ENCODE measurements at regions not wholly inside any gene's neighbourhood (a gene's known extent, or its start where the extent isn't known, plus 50 kb on each side); places are given as distances from the start of the nearest gene placed in this dataset.
A peak's percentile ranks its signal among the peaks of the same experiment; 100 is the strongest.

- Mint-ChIP-seq H3K9me3 (no peaks in the 10 kb centered on the region), H3K4me3 (no peak overlapping the region), H3K36me3 (no peaks in the 10 kb centered on the region), H3K27me3 (no peaks in the 10 kb centered on the region), H3K27ac (no peak overlapping the region), H3K4me1 (peaks cover 0 to 18% (median under 1%) of the 10 kb centered on the region in 4 donors)
- no peak for ATAC-seq
- POLR2A ChIA-PET = no interaction called here
- DNase-seq = peak in 1 of 10 donors; percentile 9
Measured at GRCh38 chr10:124287791-124288190, 130.9 kb downstream of the OAT start.

GRCh38 chr10:124287071-124287685, 131.5 kb downstream of the OAT start:
- H3K4me3 Mint-ChIP-seq = no peak overlapping the region
- no peak for DNase-seq
- peak overlapping the region in 1 of 10 donors; percentile 58 for H3K27ac Mint-ChIP-seq
- ATAC-seq = no peak
- H3K4me1 Mint-ChIP-seq = peaks cover 0 to 18% (median under 1%) of the 10 kb centered on the region in 4 donors
- no peaks in the 10 kb centered on the region for H3K36me3 Mint-ChIP-seq
- no peaks in the 10 kb centered on the region for H3K27me3 Mint-ChIP-seq
- POLR2A ChIA-PET = no interaction called here
- no peaks in the 10 kb centered on the region for H3K9me3 Mint-ChIP-seq

- Mint-ChIP-seq H3K36me3 (no peaks in the 10 kb centered on the region), H3K9me3 (no peaks in the 10 kb centered on the region), H3K27ac (peak overlapping the region in 1 of 10 donors; percentile 58), H3K27me3 (no peaks in the 10 kb centered on the region), H3K4me1 (peaks cover 0 to 18% (median under 1%) of the 10 kb centered on the region in 4 donors), H3K4me3 (no peak overlapping the region)
- POLR2A ChIA-PET = no interaction called here
- no peak for ATAC-seq
- peak in 1 of 10 donors; percentile 6 for DNase-seq
Measured at GRCh38 chr10:124286621-124287020, 132.1 kb downstream of the OAT start.

- Mint-ChIP-seq H3K36me3 (no peaks in the 10 kb centered on the region), H3K27ac (no peak overlapping the region), H3K9me3 (no peaks in the 10 kb centered on the region), H3K27me3 (no peaks in the 10 kb centered on the region), H3K4me1 (peaks cover 0 to 14% (median under 1%) of the 10 kb centered on the region in 4 donors), H3K4me3 (peak overlapping the region in 4 of 10 donors; percentile 3 to 48 (median 26))
- POLR2A ChIA-PET = interaction anchor here (0.6 kb wide), 1 partner anchor 265 kb away, joined by 3 read pairs; no protein-coding TSS in a partner anchor
- ATAC-seq (no peak), DNase-seq (peak in 1 of 10 donors; percentile 21)
Measured at GRCh38 chr10:124285587-124286527, 132.9 kb downstream of the OAT start.

- DNase-seq (peak in 1 of 10 donors; percentile 19), ATAC-seq (no peak)
- Mint-ChIP-seq H3K27me3 (peaks cover 0 to 3% (median 0%) of the 10 kb centered on the region in 5 donors), H3K4me1 (peaks cover 0 to 12% (median under 1%) of the 10 kb centered on the region in 4 donors), H3K4me3 (no peak overlapping the region), H3K36me3 (no peaks in the 10 kb centered on the region), H3K27ac (no peak overlapping the region), H3K9me3 (peaks cover 0 to 2% (median 0%) of the 10 kb centered on the region in 9 donors)
- POLR2A ChIA-PET = no interaction called here
Measured at GRCh38 chr10:124283949-124284250, 134.8 kb downstream of the OAT start.

GRCh38 chr10:124283215-124283948, 135.3 kb downstream of the OAT start:
- POLR2A ChIA-PET = no interaction called here
- H3K27ac Mint-ChIP-seq = no peak overlapping the region
- peaks cover 0 to 12% (median under 1%) of the 10 kb centered on the region in 4 donors for H3K4me1 Mint-ChIP-seq
- H3K27me3 Mint-ChIP-seq = peaks cover 0 to 3% (median 0%) of the 10 kb centered on the region in 5 donors
- ATAC-seq (no peak), DNase-seq (peak in 1 of 10 donors; percentile 10)
- peaks cover 0 to 2% (median 0%) of the 10 kb centered on the region in 9 donors for H3K9me3 Mint-ChIP-seq
- no peaks in the 10 kb centered on the region for H3K36me3 Mint-ChIP-seq
- no peak overlapping the region for H3K4me3 Mint-ChIP-seq

GRCh38 chr10:124282326-124282725, 136.4 kb downstream of the OAT start:
- peak in 1 of 10 donors; percentile 36 for DNase-seq
- POLR2A ChIA-PET = no interaction called here
- H3K4me3 Mint-ChIP-seq = no peak overlapping the region
- ATAC-seq = no peak
- peaks cover 0 to 4% (median 0%) of the 10 kb centered on the region in 5 donors for H3K27me3 Mint-ChIP-seq
- peaks cover 0 to 12% (median under 1%) of the 10 kb centered on the region in 4 donors for H3K4me1 Mint-ChIP-seq
- no peak overlapping the region for H3K27ac Mint-ChIP-seq
- peaks cover 0 to 2% (median 0%) of the 10 kb centered on the region in 9 donors for H3K9me3 Mint-ChIP-seq
- H3K36me3 Mint-ChIP-seq = no peaks in the 10 kb centered on the region

GRCh38 chr10:124281666-124282065, 137.1 kb downstream of the OAT start:
- peak in 1 of 10 donors; percentile 51 for DNase-seq
- ATAC-seq = no peak
- POLR2A ChIA-PET = no interaction called here
- H3K36me3 Mint-ChIP-seq = no peaks in the 10 kb centered on the region
- peaks cover 0 to 4% (median 0%) of the 10 kb centered on the region in 5 donors for H3K27me3 Mint-ChIP-seq
- no peak overlapping the region for H3K4me3 Mint-ChIP-seq
- H3K4me1 Mint-ChIP-seq = peaks cover 0 to 12% (median under 1%) of the 10 kb centered on the region in 4 donors
- peaks cover 0 to 2% (median 0%) of the 10 kb centered on the region in 9 donors for H3K9me3 Mint-ChIP-seq
- no peak overlapping the region for H3K27ac Mint-ChIP-seq

GRCh38 chr10:124280916-124281315, 137.8 kb downstream of the OAT start:
- Mint-ChIP-seq H3K4me3 (no peak overlapping the region), H3K27ac (no peak overlapping the region)

GRCh38 chr10:124279882-124280281, 138.8 kb downstream of the OAT start:
- Mint-ChIP-seq H3K27ac (no peak overlapping the region), H3K27me3 (peaks cover 0 to 4% (median 2%) of the 10 kb centered on the region in 5 donors), H3K9me3 (peaks cover 0 to 2% (median 0%) of the 10 kb centered on the region in 9 donors), H3K4me3 (no peak overlapping the region), H3K4me1 (peaks cover 0 to 2% (median under 1%) of the 10 kb centered on the region in 4 donors), H3K36me3 (no peaks in the 10 kb centered on the region)
- DNase-seq (no peak), ATAC-seq (no peak)
- POLR2A ChIA-PET = no interaction called here

More at GRCh38 chr10:124280916-124281315, 137.8 kb downstream of the OAT start:
- peaks cover 0 to 4% (median 2%) of the 10 kb centered on the region in 5 donors for H3K27me3 Mint-ChIP-seq
- no peak for ATAC-seq
- POLR2A ChIA-PET = no interaction called here
- DNase-seq = peak in 1 of 10 donors; percentile 4
- H3K36me3 Mint-ChIP-seq = no peaks in the 10 kb centered on the region
- peaks cover 0 to 9% (median under 1%) of the 10 kb centered on the region in 4 donors for H3K4me1 Mint-ChIP-seq
- peaks cover 0 to 2% (median 0%) of the 10 kb centered on the region in 9 donors for H3K9me3 Mint-ChIP-seq

GRCh38 chr10:124279298-124279697, 139.4 kb downstream of the OAT start:
- peak overlapping the region in 1 of 10 donors; percentile 35 for H3K27ac Mint-ChIP-seq
- H3K4me1 Mint-ChIP-seq = peaks cover 0 to 1% (median 0%) of the 10 kb centered on the region in 4 donors
- no peaks in the 10 kb centered on the region for H3K36me3 Mint-ChIP-seq
- no peak for ATAC-seq
- no peak overlapping the region for H3K4me3 Mint-ChIP-seq
- DNase-seq = no peak
- POLR2A ChIA-PET = no interaction called here
- H3K9me3 Mint-ChIP-seq = peaks cover 0 to 5% (median 0%) of the 10 kb centered on the region in 9 donors
- H3K27me3 Mint-ChIP-seq = peaks cover 0 to 4% (median 2%) of the 10 kb centered on the region in 5 donors

- no peak overlapping the region for H3K27ac Mint-ChIP-seq
- POLR2A ChIA-PET = no interaction called here
- no peak overlapping the region for H3K4me3 Mint-ChIP-seq
- peaks cover 0 to 13% (median 3%) of the 10 kb centered on the region in 9 donors for H3K9me3 Mint-ChIP-seq
- H3K27me3 Mint-ChIP-seq = peaks cover 0 to 4% (median 2%) of the 10 kb centered on the region in 5 donors
- peaks cover 0 to 1% (median 0%) of the 10 kb centered on the region in 4 donors for H3K4me1 Mint-ChIP-seq
- DNase-seq (peak in 1 of 10 donors; percentile 45), ATAC-seq (no peak)
- peaks cover 0 to under 1% (median 0%) of the 10 kb centered on the region in 3 donors for H3K36me3 Mint-ChIP-seq
Measured at GRCh38 chr10:124278356-124278755, 140.4 kb downstream of the OAT start.
